ENCODE measurements at regions not wholly inside any gene's neighbourhood (a gene's known extent, or its start where the extent isn't known, plus 50 kb on each side); places are given as distances from the start of the nearest gene placed in this dataset.

DNA sequence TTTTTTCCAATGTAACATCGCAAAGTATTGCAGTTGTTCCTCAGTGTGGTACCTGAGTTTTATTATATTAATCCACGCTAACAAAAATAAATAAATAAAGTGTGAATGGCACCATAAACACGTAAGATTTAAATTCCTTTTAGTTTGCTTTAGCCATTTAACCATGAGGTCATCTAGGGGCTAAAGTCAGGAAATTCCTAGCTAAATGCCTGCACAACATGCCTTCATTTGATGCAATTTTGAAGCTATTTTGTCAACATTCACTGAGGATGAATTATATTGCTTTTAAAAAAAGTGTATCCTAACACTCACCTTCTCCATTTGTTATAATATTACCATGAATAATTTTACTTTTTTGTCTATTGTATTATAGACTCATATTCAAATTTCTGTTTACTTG, 714.4 kb downstream of the GATA3 start:
- Histone ChIP-seq H3K9ac (ENCODE audit: control insufficient read depth, extremely low read depth, insufficient read depth, low read length) (no peak overlapping the region), H3K27me3 (ENCODE audit: control insufficient read depth, extremely low read depth, insufficient read depth, low read length) (no peaks in the 10 kb centered on the region), H3K79me2 (ENCODE audit: control insufficient read depth, insufficient read depth, low read length) (no peaks in the 10 kb centered on the region), H3K4me2 (ENCODE audit: control insufficient read depth, extremely low read depth, insufficient read depth, low read depth, low read length) (no peak overlapping the region), H4K20me1 (ENCODE audit: control insufficient read depth, extremely low read depth, insufficient read depth, low read length) (no peaks in the 10 kb centered on the region), H3K27ac (ENCODE audit: control insufficient read depth, insufficient read depth, low read length) (no peak overlapping the region), H3K4me3 (ENCODE audit: control insufficient read depth in 2 of 3, extremely low read depth in 1 of 3, insufficient read depth in 2 of 3, low read depth in 1 of 3, low read length in 3 of 3) (no peak overlapping the region), H3K9me1 (ENCODE audit: control insufficient read depth, extremely low read depth, insufficient read depth, low read length) (no peaks in the 10 kb centered on the region), H3K9me3 (ENCODE audit: control insufficient read depth, low read depth, low read length) (no peaks in the 10 kb centered on the region), H3K4me1 (ENCODE audit: control insufficient read depth, extremely low read depth, insufficient read depth, low read length) (peaks cover 4% of the 10 kb centered on the region), H2AFZ (ENCODE audit: control insufficient read depth, low read length) (no peak overlapping the region), H3K36me3 (ENCODE audit: control insufficient read depth in 2 of 2, extremely low read depth in 1 of 2, insufficient read depth in 2 of 2, low read length in 2 of 2) (no peaks in the 10 kb centered on the region)
- FAIRE-seq (no peak), DNase-seq (ENCODE audit: low read depth, low spot score) (no peak)
- dilution Hi-C loops (cut with MboI; ENCODE audit: extremely low pct_ligation_motif_present, low sequenced_read_pairs) = no loop called here
- TF ChIP-seq, protein P1, sequence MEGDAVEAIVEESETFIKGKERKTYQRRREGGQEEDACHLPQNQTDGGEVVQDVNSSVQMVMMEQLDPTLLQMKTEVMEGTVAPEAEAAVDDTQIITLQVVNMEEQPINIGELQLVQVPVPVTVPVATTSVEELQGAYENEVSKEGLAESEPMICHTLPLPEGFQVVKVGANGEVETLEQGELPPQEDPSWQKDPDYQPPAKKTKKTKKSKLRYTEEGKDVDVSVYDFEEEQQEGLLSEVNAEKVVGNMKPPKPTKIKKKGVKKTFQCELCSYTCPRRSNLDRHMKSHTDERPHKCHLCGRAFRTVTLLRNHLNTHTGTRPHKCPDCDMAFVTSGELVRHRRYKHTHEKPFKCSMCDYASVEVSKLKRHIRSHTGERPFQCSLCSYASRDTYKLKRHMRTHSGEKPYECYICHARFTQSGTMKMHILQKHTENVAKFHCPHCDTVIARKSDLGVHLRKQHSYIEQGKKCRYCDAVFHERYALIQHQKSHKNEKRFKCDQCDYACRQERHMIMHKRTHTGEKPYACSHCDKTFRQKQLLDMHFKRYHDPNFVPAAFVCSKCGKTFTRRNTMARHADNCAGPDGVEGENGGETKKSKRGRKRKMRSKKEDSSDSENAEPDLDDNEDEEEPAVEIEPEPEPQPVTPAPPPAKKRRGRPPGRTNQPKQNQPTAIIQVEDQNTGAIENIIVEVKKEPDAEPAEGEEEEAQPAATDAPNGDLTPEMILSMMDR (optimal IDR thresholded peaks at IDR 0.05 in 1 of 3, IDR thresholded peaks at IDR 0.05 in 1 of 3, conservative IDR thresholded peaks at IDR 0.05 in 1 of 3; ENCODE audit: extremely low read depth in 1 of 3, insufficient read depth in 2 of 3, low read length in 3 of 3) = no peak

DNA sequence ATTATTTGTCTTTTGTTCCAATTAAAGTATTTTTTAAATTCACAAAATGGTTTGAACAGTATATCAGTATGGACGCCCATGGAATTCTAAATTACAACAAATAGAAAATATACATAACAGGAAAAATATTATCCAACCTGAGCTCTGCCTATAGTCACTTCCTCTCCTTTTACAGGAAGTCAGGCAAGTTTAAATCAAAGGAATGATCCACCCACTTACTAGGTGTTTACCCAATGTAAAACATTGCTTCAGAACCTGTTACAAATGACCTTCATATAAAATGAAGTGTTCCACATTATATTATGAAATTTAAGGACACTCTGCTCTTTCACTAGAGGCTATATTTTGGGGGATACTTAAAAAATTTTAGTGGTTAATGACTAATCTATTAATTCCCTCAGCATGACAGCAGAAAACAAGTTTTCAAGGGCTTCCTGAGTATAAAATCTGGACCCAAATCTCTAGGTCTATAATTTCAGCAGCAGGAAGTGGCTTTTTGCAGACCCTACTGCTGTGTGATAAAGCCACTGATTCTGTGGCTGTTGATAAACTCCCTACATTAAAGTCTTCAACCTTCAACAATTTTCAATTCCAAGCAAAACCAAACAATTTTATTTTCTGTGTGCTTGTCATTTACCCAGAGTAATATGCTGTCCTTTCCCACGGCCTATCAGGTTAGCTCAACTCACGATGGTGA, 722.6 kb downstream of the GATA3 start:
- dilution Hi-C loops (cut with MboI; ENCODE audit: extremely low pct_ligation_motif_present, low sequenced_read_pairs) = no loop called here
- Histone ChIP-seq H3K27ac (ENCODE audit: control insufficient read depth, insufficient read depth, low read length) (no peak overlapping the region), H3K79me2 (ENCODE audit: control insufficient read depth, insufficient read depth, low read length) (no peaks in the 10 kb centered on the region), H3K27me3 (ENCODE audit: control insufficient read depth, extremely low read depth, insufficient read depth, low read length) (no peaks in the 10 kb centered on the region), H3K4me2 (ENCODE audit: control insufficient read depth, extremely low read depth, insufficient read depth, low read depth, low read length) (no peak overlapping the region), H3K36me3 (ENCODE audit: control insufficient read depth in 2 of 2, extremely low read depth in 1 of 2, insufficient read depth in 2 of 2, low read length in 2 of 2) (no peaks in the 10 kb centered on the region), H3K9ac (ENCODE audit: control insufficient read depth, extremely low read depth, insufficient read depth, low read length) (no peak overlapping the region), H4K20me1 (ENCODE audit: control insufficient read depth, extremely low read depth, insufficient read depth, low read length) (no peaks in the 10 kb centered on the region), H3K9me3 (ENCODE audit: control insufficient read depth, low read depth, low read length) (no peaks in the 10 kb centered on the region), H2AFZ (ENCODE audit: control insufficient read depth, low read length) (no peak overlapping the region), H3K4me1 (ENCODE audit: control insufficient read depth, extremely low read depth, insufficient read depth, low read length) (no peaks in the 10 kb centered on the region), H3K9me1 (ENCODE audit: control insufficient read depth, extremely low read depth, insufficient read depth, low read length) (no peaks in the 10 kb centered on the region), H3K4me3 (ENCODE audit: control insufficient read depth in 2 of 3, extremely low read depth in 1 of 3, insufficient read depth in 2 of 3, low read depth in 1 of 3, low read length in 3 of 3) (no peak overlapping the region)
- TF ChIP-seq, protein P1 (optimal IDR thresholded peaks at IDR 0.05 in 1 of 3, IDR thresholded peaks at IDR 0.05 in 1 of 3, conservative IDR thresholded peaks at IDR 0.05 in 1 of 3; ENCODE audit: extremely low read depth in 1 of 3, insufficient read depth in 2 of 3, low read length in 3 of 3) = no peak
- no peak for TF ChIP-seq EZH2 (IDR thresholded peaks at IDR 0.05; ENCODE audit: low read length)
- FAIRE-seq (no peak), DNase-seq (ENCODE audit: low read depth, low spot score) (no peak)
